ENCODE measurements at regions not wholly inside any gene's neighbourhood (a gene's known extent, or its start where the extent isn't known, plus 50 kb on each side); places are given as distances from the start of the nearest gene placed in this dataset.

DNA sequence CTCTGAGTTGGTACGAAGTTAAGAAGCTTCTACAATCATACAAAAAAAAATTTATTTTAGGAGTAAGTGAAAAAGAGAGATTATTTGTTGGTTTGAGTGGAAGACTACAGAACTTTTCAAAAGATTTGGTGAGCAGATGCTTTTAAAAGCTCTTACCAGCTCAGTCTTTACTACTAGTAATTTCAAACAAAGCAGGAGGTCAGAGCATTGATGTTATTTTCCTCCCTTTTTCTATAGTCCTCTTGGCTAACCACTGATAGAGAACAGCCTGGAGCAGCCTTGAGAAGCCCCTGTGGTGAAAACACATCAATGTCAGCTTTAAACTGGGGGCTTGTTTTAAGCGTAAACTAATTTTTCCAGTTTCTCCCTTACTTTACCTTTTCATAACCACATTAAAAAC is 559.3 kb upstream of the CDH2 start:
- TF ChIP-seq, protein P1, sequence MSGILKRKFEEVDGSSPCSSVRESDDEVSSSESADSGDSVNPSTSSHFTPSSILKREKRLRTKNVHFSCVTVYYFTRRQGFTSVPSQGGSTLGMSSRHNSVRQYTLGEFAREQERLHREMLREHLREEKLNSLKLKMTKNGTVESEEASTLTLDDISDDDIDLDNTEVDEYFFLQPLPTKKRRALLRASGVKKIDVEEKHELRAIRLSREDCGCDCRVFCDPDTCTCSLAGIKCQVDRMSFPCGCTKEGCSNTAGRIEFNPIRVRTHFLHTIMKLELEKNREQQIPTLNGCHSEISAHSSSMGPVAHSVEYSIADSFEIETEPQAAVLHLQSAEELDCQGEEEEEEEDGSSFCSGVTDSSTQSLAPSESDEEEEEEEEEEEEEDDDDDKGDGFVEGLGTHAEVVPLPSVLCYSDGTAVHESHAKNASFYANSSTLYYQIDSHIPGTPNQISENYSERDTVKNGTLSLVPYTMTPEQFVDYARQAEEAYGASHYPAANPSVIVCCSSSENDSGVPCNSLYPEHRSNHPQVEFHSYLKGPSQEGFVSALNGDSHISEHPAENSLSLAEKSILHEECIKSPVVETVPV (CRISPR knock-in tag; IDR thresholded peaks at IDR 0.05): no peak
- TF ChIP-seq ZNF8 (CRISPR knock-in tag; IDR thresholded peaks at IDR 0.05) (no peak), TCF4 (CRISPR knock-in tag; IDR thresholded peaks at IDR 0.05; ENCODE audit: borderline replicate concordance) (no peak), ZFP30 (CRISPR knock-in tag; IDR thresholded peaks at IDR 0.05) (no peak), RARB (CRISPR knock-in tag; IDR thresholded peaks at IDR 0.05) (no peak), ZNF70 (CRISPR knock-in tag; IDR thresholded peaks at IDR 0.05) (no peak)
- TF ChIP-seq, protein P2, sequence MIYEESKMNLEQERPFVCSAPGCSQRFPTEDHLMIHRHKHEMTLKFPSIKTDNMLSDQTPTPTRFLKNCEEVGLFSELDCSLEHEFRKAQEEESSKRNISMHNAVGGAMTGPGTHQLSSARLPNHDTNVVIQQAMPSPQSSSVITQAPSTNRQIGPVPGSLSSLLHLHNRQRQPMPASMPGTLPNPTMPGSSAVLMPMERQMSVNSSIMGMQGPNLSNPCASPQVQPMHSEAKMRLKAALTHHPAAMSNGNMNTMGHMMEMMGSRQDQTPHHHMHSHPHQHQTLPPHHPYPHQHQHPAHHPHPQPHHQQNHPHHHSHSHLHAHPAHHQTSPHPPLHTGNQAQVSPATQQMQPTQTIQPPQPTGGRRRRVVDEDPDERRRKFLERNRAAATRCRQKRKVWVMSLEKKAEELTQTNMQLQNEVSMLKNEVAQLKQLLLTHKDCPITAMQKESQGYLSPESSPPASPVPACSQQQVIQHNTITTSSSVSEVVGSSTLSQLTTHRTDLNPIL (CRISPR knock-in tag; IDR thresholded peaks at IDR 0.05; ENCODE audit: low read depth): no peak
- TF ChIP-seq, protein P3, sequence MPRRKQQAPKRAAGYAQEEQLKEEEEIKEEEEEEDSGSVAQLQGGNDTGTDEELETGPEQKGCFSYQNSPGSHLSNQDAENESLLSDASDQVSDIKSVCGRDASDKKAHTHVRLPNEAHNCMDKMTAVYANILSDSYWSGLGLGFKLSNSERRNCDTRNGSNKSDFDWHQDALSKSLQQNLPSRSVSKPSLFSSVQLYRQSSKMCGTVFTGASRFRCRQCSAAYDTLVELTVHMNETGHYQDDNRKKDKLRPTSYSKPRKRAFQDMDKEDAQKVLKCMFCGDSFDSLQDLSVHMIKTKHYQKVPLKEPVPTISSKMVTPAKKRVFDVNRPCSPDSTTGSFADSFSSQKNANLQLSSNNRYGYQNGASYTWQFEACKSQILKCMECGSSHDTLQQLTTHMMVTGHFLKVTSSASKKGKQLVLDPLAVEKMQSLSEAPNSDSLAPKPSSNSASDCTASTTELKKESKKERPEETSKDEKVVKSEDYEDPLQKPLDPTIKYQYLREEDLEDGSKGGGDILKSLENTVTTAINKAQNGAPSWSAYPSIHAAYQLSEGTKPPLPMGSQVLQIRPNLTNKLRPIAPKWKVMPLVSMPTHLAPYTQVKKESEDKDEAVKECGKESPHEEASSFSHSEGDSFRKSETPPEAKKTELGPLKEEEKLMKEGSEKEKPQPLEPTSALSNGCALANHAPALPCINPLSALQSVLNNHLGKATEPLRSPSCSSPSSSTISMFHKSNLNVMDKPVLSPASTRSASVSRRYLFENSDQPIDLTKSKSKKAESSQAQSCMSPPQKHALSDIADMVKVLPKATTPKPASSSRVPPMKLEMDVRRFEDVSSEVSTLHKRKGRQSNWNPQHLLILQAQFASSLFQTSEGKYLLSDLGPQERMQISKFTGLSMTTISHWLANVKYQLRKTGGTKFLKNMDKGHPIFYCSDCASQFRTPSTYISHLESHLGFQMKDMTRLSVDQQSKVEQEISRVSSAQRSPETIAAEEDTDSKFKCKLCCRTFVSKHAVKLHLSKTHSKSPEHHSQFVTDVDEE (CRISPR knock-in tag; IDR thresholded peaks at IDR 0.05): no peak

Data from SK-N-SH treated with all-trans-retinoic acid at 6 μM for 48 hours (cell line).